ENCODE measurements at regions not wholly inside any gene's neighbourhood (a gene's known extent, or its start where the extent isn't known, plus 50 kb on each side); places are given as distances from the start of the nearest gene placed in this dataset.

DNA sequence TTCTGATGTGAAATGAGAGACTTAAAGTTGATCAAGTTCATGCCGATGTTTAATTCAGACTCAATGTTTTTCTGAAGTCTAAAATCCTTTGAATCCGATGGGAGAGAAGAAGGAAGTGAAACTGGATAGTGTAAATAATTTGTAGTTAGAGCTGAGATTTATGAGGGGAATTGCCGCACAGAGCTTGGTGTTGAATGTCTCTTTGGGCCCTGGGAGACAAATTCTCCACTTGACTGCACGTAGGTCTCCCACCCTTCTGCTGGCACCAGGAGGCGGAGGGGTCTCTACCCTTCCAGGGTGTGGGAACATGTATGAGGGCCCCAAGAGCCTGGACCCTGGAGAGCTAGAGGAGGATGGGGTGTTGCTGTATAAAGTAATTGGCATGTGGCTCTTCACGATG, 140.8 kb upstream of the SERP2 start:
- Histone ChIP-seq H3K9me3 (ENCODE audit: control insufficient read depth, low read depth, low read length) (no peaks in the 10 kb centered on the region), H3K9ac (ENCODE audit: low read length) (no peak overlapping the region), H3K4me3 (ENCODE audit: low read length) (no peak overlapping the region), H3K36me3 (ENCODE audit: control insufficient read depth, low read depth, low read length) (no peaks in the 10 kb centered on the region), H3K4me1 (ENCODE audit: control insufficient read depth, low read depth, low read length) (peaks cover 14% of the 10 kb centered on the region), H3K27me3 (ENCODE audit: control insufficient read depth, insufficient read depth, low read length) (no peaks in the 10 kb centered on the region), H3K27ac (ENCODE audit: low read length) (no peak overlapping the region)

DNA sequence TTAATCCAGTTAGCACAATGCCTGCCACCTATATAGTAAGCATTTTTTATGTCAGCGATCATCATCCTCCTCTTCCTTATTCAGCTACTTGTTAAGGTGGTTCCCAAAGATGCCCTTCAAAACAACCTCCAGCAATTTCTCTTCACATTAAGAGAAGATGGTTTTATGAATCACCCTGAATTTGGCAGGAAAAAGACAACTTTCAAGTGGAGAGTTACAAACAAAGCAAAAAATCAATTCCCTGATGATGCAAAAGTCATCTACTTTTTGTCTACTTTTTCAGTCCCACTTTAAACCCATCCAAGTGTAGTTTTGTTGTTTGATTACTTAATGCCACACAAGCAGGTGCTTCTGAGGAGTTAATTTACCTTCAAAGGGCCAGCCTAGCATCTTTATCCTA, 139.1 kb upstream of the SERP2 start:
- Histone ChIP-seq H3K36me3 (ENCODE audit: control insufficient read depth, low read depth, low read length) (no peaks in the 10 kb centered on the region), H3K4me1 (ENCODE audit: control insufficient read depth, low read depth, low read length) (peaks cover 14% of the 10 kb centered on the region)

DNA sequence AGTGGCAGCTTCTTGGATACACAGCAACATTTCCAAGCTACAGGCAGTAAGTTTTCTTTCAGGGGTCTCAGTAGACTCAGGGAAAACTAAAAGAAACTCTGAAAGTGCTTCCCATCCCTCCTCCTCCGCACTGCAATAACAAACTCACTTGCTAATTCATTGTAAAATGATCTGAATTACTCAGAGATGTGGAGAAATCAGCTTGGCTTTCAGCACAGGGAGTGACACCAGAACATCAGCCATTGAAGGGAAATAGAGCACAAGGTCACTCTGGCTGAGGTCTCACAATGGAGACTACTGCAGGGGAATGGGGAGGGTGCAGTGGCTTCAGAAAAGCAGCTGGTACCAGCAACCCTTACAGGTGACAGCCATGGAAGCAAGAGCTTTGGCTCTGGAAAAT, 137.3 kb upstream of the SERP2 start:
- no peaks in the 10 kb centered on the region for H3K27me3 ChIP-seq (ENCODE audit: control insufficient read depth, insufficient read depth, low read length)
- no peak overlapping the region for H3K27ac ChIP-seq (ENCODE audit: low read length)
- H3K4me3 ChIP-seq (ENCODE audit: low read length): no peak overlapping the region
- no peaks in the 10 kb centered on the region for H3K9me3 ChIP-seq (ENCODE audit: control insufficient read depth, low read depth, low read length)
- no peak overlapping the region for H3K9ac ChIP-seq (ENCODE audit: low read length)
- H3K36me3 ChIP-seq (ENCODE audit: control insufficient read depth, low read depth, low read length): no peaks in the 10 kb centered on the region
- H3K4me1 ChIP-seq (ENCODE audit: control insufficient read depth, low read depth, low read length): peaks cover 14% of the 10 kb centered on the region

More for the DNA sequence above, 139.1 kb upstream of the SERP2 start:
- Histone ChIP-seq H3K9me3 (ENCODE audit: control insufficient read depth, low read depth, low read length) (no peaks in the 10 kb centered on the region), H3K27me3 (ENCODE audit: control insufficient read depth, insufficient read depth, low read length) (no peaks in the 10 kb centered on the region), H3K4me3 (ENCODE audit: low read length) (no peak overlapping the region), H3K9ac (ENCODE audit: low read length) (no peak overlapping the region), H3K27ac (ENCODE audit: low read length) (no peak overlapping the region)

DNA sequence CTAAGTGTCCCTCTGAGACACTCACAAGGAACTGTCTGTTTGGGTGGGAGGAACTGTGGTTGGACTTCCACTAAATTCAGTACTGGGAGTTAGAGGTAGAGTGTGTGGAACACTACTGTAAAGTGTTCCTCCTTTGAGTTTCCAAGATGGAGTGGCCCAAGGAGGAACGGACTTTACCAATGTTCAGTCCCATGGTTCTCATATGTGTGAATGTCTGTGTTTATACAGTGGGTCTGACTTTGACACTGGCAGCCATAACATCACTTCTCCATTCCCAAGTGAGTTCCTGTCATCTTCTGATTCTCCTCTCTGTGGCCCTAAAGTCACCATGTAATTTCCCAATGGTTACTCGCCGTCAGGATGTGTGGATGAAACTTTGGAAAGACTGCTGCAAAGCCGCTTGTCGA, 136.8 kb upstream of the SERP2 start:
- Histone ChIP-seq H3K36me3 (ENCODE audit: control insufficient read depth, low read depth, low read length) (no peaks in the 10 kb centered on the region), H3K27ac (ENCODE audit: low read length) (no peak overlapping the region), H3K9me3 (ENCODE audit: control insufficient read depth, low read depth, low read length) (no peaks in the 10 kb centered on the region), H3K4me3 (ENCODE audit: low read length) (no peak overlapping the region), H3K27me3 (ENCODE audit: control insufficient read depth, insufficient read depth, low read length) (no peaks in the 10 kb centered on the region), H3K9ac (ENCODE audit: low read length) (no peak overlapping the region), H3K4me1 (ENCODE audit: control insufficient read depth, low read depth, low read length) (peaks cover 10% of the 10 kb centered on the region)

DNA sequence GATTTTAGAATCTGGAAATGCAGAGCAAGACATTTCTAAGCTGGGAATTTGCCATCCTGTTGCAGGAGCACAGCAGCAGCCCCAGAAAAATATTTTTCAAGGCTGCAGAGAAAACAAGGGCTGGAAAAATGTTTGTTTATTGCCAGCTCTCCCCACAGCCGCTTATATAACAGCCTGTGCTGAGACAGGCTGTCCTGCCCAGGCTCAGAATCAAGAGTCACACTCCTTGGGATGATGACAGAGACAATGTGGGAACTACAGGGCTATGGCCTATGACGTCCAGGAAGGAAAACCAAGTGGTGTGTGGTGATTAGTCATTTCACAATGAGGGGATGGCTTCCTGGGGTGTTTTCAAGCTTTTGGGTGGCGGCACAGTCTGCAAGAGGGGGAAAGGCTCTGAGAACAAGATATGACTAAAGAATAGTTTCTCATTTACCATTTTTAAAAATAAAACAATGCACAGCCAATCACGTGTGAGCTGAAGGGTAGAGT, 136.3 kb upstream of the SERP2 start:
- Histone ChIP-seq H3K9me3 (ENCODE audit: control insufficient read depth, low read depth, low read length) (no peaks in the 10 kb centered on the region), H3K27ac (ENCODE audit: low read length) (no peak overlapping the region), H3K9ac (ENCODE audit: low read length) (no peak overlapping the region), H3K4me1 (ENCODE audit: control insufficient read depth, low read depth, low read length) (peaks cover 5% of the 10 kb centered on the region), H3K36me3 (ENCODE audit: control insufficient read depth, low read depth, low read length) (no peaks in the 10 kb centered on the region), H3K27me3 (ENCODE audit: control insufficient read depth, insufficient read depth, low read length) (no peaks in the 10 kb centered on the region), H3K4me3 (ENCODE audit: low read length) (no peak overlapping the region)

DNA sequence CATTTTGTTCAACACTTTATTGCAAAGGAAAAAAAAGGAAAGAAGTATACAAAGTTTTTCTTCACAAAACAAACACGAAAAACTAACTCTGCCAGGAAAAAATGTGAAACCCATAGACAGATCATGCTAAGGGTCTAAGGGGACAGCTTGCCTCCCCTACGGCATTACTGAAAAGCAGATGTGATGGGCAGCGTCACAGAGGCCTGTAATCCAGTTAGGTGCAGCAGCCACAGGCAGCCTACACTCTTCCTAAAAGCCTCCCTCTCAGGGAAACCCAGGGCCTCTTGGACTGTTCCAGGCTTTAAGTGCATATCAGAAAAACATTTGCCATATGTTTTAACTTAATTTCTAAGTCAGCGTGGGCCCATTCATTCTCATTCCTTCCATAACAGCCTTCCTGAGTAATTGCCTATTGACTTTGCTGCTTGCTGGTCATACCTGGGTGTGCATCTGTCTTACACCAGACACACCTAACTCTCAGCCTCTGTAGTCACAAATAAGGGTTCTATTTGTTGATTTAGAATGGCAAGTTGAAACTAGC, 135.7 kb upstream of the SERP2 start:
- Histone ChIP-seq H3K9ac (ENCODE audit: low read length) (no peak overlapping the region), H3K9me3 (ENCODE audit: control insufficient read depth, low read depth, low read length) (no peaks in the 10 kb centered on the region), H3K36me3 (ENCODE audit: control insufficient read depth, low read depth, low read length) (no peaks in the 10 kb centered on the region), H3K27ac (ENCODE audit: low read length) (no peak overlapping the region), H3K4me3 (ENCODE audit: low read length) (no peak overlapping the region), H3K27me3 (ENCODE audit: control insufficient read depth, insufficient read depth, low read length) (no peaks in the 10 kb centered on the region), H3K4me1 (ENCODE audit: control insufficient read depth, low read depth, low read length) (no peaks in the 10 kb centered on the region)

DNA sequence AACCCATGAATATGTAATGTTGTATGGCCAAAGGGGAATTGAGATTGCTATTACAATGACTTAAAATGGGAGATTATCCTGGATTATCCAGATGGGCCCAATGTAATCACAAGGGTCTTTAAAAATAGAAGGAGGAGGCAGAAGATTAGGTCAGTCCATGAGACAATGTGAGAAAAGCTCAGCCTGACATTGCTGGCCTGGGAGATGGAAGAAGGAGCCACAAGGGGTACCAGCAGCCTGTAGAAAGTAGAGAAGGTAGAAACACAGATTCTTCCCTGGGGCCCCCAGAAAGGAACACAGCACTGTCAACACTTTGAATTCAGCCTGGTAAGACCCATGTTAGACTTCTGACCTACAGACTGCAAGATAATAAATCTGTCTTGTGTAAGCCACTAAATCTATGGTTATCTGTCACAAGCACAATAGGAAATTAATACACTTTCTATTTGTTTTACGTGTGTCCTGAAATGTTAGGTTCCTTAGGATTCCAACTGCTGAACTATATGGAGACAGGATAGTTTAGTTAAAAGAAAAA, 132.9 kb upstream of the SERP2 start:
- Histone ChIP-seq H3K4me1 (ENCODE audit: control insufficient read depth, low read depth, low read length) (no peaks in the 10 kb centered on the region), H3K9ac (ENCODE audit: low read length) (no peak overlapping the region), H3K36me3 (ENCODE audit: control insufficient read depth, low read depth, low read length) (no peaks in the 10 kb centered on the region), H3K27ac (ENCODE audit: low read length) (no peak overlapping the region), H3K27me3 (ENCODE audit: control insufficient read depth, insufficient read depth, low read length) (no peaks in the 10 kb centered on the region), H3K4me3 (ENCODE audit: low read length) (no peak overlapping the region), H3K9me3 (ENCODE audit: control insufficient read depth, low read depth, low read length) (no peaks in the 10 kb centered on the region)

DNA sequence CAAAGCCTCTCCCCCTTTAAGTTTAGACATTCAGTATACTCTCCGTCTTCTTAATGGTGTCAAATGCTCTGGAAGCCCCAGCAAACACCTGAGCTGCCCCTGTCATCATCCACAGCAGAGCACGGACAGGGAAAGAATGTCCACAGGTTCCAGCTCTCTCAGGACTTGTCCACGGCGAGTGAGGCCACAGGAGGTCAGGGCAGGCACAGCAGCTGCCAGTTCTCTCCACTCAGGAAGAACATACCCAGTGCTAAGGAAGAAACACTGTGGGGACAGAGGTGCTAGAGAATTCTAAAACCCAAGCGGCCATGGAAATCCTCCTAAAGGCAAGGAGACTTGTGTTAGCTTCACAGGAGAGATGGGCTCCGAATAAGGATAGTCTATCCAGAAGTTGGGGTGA, 132.0 kb upstream of the SERP2 start:
- H3K27me3 ChIP-seq (ENCODE audit: control insufficient read depth, insufficient read depth, low read length): no peaks in the 10 kb centered on the region
- H3K9ac ChIP-seq (ENCODE audit: low read length): no peak overlapping the region
- H3K4me3 ChIP-seq (ENCODE audit: low read length): no peak overlapping the region
- no peaks in the 10 kb centered on the region for H3K9me3 ChIP-seq (ENCODE audit: control insufficient read depth, low read depth, low read length)
- no peak overlapping the region for H3K27ac ChIP-seq (ENCODE audit: low read length)
- no peaks in the 10 kb centered on the region for H3K4me1 ChIP-seq (ENCODE audit: control insufficient read depth, low read depth, low read length)
- H3K36me3 ChIP-seq (ENCODE audit: control insufficient read depth, low read depth, low read length): no peaks in the 10 kb centered on the region

DNA sequence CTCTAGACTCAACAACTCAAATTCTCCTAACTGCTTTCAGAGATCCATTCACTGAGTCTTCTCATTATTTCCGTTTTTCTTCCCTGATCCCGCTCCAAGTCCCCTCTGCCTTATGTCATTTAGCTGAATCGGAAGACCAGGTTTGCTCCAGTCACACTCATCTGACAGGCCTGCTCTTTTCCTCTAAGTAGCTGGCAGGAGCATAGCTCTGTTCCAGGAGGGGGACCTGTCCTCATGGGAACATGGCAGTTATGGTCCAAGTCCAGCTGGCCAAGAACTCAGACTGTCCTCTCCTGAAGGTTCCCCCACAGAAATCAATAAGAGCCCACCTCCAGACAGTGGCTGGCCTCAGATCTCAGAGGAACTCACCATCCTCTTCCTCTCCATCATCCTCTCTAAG, 130.9 kb upstream of the SERP2 start:
- Histone ChIP-seq H3K4me3 (ENCODE audit: low read length) (no peak overlapping the region), H3K9ac (ENCODE audit: low read length) (no peak overlapping the region), H3K4me1 (ENCODE audit: control insufficient read depth, low read depth, low read length) (no peaks in the 10 kb centered on the region), H3K36me3 (ENCODE audit: control insufficient read depth, low read depth, low read length) (no peaks in the 10 kb centered on the region), H3K9me3 (ENCODE audit: control insufficient read depth, low read depth, low read length) (no peaks in the 10 kb centered on the region), H3K27me3 (ENCODE audit: control insufficient read depth, insufficient read depth, low read length) (no peaks in the 10 kb centered on the region), H3K27ac (ENCODE audit: low read length) (no peak overlapping the region)

DNA sequence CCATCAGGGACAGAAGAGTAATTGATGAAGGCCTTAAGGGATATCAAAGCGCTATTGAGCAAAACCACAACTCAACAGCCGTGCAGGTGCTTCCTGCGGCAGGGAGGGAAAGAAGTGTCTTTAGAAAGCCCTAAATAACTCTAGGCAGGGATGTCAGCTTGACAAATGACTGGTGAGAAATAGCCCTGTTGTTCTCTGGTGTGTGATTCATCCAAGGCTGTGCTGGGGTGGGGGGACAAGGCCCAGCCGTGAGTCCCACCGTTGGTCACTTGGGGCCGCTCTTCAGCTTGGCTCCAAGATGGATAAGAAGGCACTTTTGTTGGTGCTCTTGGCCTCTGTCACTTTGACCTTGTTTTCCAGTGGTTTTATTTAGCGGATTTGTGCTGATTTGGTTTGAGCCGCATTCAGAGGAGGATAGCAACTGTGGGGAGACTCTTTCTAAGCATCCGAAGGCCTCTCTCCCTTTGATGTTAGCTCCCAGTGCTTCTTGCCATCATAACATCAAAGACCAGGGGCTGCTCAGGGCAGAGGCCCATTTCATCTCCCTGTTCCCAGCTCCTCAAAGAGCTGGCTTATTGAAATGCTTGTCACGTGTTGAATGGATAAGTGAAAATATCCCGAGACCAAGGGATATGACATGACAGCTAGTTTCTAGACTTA, 130.3 kb upstream of the SERP2 start:
- Histone ChIP-seq H3K9ac (ENCODE audit: low read length) (no peak overlapping the region), H3K36me3 (ENCODE audit: control insufficient read depth, low read depth, low read length) (no peaks in the 10 kb centered on the region), H3K4me3 (ENCODE audit: low read length) (no peak overlapping the region), H3K27ac (ENCODE audit: low read length) (no peak overlapping the region), H3K4me1 (ENCODE audit: control insufficient read depth, low read depth, low read length) (no peaks in the 10 kb centered on the region), H3K27me3 (ENCODE audit: control insufficient read depth, insufficient read depth, low read length) (no peaks in the 10 kb centered on the region), H3K9me3 (ENCODE audit: control insufficient read depth, low read depth, low read length) (no peaks in the 10 kb centered on the region)

DNA sequence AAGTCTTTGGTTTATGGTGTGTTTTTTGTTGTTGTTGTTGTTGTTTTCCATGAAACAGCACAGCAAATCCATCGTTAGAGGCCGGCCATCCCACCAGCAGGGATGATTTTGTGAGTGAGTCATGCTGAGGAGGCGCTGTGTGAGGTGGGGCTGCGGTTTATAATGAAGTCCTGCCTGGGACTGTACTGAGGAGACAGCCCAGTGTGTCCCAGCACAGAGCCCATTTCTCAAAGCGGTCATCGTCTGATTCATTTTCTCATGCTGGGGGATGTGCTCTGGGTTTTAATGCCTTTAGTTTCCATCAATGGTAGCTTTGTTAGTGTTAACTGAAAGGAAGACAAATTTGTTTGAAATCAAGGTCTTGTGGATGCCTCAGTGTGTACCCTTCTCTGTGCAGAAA, 129.3 kb upstream of the SERP2 start:
- Histone ChIP-seq H3K27ac (ENCODE audit: low read length) (no peak overlapping the region), H3K9ac (ENCODE audit: low read length) (no peak overlapping the region), H3K4me3 (ENCODE audit: low read length) (no peak overlapping the region), H3K4me1 (ENCODE audit: control insufficient read depth, low read depth, low read length) (no peaks in the 10 kb centered on the region), H3K27me3 (ENCODE audit: control insufficient read depth, insufficient read depth, low read length) (no peaks in the 10 kb centered on the region), H3K36me3 (ENCODE audit: control insufficient read depth, low read depth, low read length) (no peaks in the 10 kb centered on the region), H3K9me3 (ENCODE audit: control insufficient read depth, low read depth, low read length) (no peaks in the 10 kb centered on the region)

DNA sequence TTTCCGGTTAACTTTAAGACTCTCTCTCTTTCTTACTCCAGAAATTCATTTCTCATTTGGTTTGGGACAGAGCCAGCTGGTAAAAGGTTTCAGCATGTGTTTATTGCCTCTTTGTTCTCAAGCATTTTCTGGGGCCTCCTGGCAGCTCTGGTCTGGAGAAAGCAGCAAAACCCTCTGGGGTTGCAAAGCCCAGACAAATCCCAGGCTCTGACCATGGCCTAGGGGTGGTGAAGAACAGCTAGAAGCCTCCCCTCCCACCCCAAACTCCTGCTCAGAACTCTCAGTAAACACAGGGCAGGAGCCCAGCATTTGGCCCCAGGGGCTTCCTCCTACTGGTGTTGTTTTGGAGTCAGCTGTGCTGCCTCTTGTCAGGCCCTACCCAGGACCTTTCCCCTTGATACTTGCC, 124.2 kb upstream of the SERP2 start:
- Histone ChIP-seq H3K4me1 (ENCODE audit: control insufficient read depth, low read depth, low read length) (no peaks in the 10 kb centered on the region), H3K27me3 (ENCODE audit: control insufficient read depth, insufficient read depth, low read length) (no peaks in the 10 kb centered on the region), H3K9ac (ENCODE audit: low read length) (no peak overlapping the region), H3K36me3 (ENCODE audit: control insufficient read depth, low read depth, low read length) (no peaks in the 10 kb centered on the region), H3K27ac (ENCODE audit: low read length) (no peak overlapping the region), H3K9me3 (ENCODE audit: control insufficient read depth, low read depth, low read length) (no peaks in the 10 kb centered on the region), H3K4me3 (ENCODE audit: low read length) (no peak overlapping the region)
